ENCODE measurements at regions not wholly inside any gene's neighbourhood (a gene's known extent, or its start where the extent isn't known, plus 50 kb on each side); places are given as distances from the start of the nearest gene placed in this dataset.
A peak's percentile ranks its signal among the peaks of the same experiment; 100 is the strongest.

GRCh38 chr6:27053738-27054137, 193.8 kb upstream of the PRSS16 start:
- no peak for DNase-seq

DNA sequence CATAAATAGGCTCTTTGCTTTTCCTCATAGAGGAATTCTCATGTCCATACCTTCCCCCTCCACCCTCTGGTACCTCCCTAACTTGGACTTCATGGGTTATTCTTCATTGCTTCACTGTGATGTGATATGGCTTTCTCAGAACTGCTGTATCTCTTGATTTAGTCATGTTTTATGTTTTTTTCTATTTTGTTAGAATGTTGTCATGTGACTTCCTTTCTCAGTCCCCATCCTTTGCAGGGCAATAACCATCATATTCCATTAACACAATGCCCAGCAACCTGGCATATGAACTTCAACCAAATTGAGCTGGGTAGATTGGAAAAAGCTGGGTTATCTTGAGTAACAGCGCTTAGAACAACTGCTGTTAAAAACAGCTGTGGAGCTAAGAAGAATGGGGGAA, 190.9 kb upstream of the PRSS16 start:
- no peak for DNase-seq

- DNase-seq: no peak
These were observed 187.7 kb upstream of the PRSS16 start for GRCh38 chr6:27059621-27060425.

DNA sequence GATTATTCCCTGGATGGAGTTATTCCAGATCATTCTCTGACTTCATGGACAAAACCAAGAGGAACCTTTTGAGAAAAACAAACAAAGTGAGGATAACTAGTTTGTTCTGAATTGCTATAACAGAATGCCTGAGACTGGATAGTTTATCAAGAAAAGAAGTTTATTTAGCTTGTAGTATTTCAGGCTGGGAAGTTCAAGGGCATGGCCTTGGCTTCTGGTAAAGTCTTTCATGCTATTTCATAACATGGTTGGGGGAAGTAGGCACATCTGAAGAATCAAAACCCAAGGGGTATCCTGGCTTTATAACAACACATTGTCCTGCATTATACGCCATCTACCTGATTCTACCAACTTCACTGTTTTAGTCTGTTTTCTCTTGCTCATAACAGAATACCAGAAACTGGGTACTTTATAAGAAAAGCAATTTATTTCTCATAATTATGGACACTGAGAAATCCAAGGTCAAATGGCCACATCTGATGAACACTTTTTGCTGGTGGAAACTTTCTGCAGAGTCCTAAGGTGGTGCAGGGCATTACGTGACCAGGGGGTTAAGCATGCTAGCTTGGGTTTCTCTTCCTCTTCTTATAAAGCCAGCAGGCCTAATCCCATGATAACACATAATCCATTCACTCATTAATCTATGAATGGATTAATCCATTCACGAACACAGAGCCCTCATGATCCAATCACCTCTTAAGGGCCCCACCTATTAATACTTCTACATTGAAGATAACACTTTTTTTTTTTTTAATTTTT, 186.1 kb upstream of the PRSS16 start:
- DNase-seq: no peak

GRCh38 chr6:27062755-27063154, 184.7 kb upstream of the PRSS16 start:
- DNase-seq: no peak

GRCh38 chr6:27065183-27065582, 182.3 kb upstream of the PRSS16 start:
- no peak for DNase-seq

- no peak for DNase-seq
These were observed 181.1 kb upstream of the PRSS16 start for GRCh38 chr6:27066381-27066780.

DNA sequence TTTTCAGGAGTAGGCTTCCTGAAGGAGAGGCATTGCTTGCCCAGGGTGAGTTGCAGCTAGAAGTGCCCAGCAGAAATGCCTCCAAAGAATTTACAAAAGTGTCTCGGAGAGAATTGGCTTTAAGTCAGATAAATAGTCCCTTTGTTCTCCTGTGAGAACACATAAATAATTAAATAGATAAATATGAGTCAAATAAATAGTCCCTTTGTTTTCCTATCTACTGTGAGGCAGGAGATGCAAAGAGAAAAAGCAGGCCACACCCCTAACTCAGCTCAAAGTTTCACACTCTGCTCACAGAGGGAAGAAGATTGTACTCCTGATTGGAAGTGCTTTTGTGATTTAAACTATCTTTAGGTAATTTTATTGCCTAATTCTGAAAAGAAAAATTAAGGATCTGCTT, 180.7 kb upstream of the PRSS16 start:
- DNase-seq: no peak

DNA sequence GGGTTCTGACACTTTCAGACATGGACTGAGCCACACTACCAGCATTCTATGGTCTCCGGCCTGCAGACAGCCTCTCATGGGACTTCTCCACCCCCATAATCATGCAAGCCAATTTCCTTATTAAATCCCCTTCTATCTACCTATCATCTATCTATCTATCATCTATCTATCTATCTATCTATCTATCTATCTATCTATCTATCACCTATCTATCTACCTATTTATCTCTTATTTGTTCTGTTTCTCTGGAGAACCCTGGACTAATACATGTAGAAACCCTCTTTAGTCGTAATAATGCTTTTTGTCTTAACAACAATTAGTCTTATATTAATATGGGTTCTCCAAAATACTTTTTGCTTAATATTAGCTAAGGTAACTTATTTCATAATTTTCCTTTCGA, 174.1 kb upstream of the PRSS16 start:
- no peak for DNase-seq

DNA sequence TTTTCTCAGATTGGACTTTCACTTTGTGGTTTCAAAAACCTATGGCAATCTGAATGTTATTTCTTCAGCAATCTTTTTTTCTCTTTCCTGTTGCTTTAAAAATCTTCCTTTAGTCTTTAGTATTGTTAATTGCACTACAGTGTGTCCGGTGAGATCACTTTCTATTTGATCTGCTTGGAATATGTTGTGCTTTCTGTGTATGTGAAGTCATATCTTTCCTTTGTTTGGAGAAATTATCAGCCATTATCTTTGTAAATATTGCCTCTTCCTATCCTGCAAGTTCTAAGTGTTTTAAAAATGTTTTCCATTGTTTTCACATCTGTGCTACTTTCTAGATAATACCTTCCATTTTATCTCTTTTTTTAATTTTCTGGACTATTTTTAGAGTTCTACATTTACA, 171.4 kb upstream of the PRSS16 start:
- DNase-seq: no peak

GRCh38 chr6:27078734-27079357, 168.7 kb upstream of the PRSS16 start:
- peak; percentile 31 for DNase-seq

- DNase-seq: no peak
These were observed 166.3 kb upstream of the PRSS16 start for GRCh38 chr6:27081188-27081587.

- no peak for DNase-seq
These were observed 165.6 kb upstream of the PRSS16 start for GRCh38 chr6:27081931-27082330.

DNA sequence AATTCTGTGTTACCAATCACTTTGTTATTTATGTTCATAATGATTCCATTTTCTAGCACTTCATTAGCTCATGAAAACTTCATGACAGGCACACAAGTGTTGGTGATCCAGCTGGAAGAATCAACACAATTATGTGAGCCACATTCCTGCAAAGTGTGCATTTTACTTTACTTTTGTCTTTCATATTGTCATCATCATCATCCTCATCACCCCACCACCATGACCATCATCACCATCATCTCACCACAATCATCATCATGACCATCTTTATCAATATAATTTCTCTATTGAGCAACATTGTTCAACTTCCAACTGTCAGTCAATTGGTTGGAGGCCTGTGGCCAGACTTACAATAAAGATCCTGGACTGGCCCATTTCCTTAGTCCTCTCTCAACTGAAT, 159.4 kb upstream of the PRSS16 start:
- DNase-seq: no peak

- peak; percentile 61 for DNase-seq
These were observed 155.7 kb upstream of the PRSS16 start for GRCh38 chr6:27091661-27092315.

DNA sequence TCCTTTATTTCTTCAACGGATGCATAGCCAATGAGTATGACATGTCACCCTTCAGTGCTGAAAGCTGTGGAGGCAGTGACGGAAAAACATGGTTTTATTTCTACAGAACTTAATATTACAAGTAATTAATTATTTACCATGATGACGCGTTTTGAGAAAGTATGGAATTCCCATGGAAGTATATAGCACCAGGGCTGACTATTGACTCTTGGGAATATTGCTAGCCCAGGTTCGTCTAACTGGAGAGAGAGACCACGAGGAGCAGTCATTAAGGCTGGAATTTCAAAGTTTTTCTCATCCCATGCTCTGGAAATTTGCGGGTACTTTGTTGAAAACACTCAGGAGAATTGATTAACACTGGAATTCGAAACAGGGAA, 155.2 kb upstream of the PRSS16 start:
- DNase-seq: no peak

GRCh38 chr6:27095914-27096313, 151.6 kb upstream of the PRSS16 start:
- no peak for DNase-seq

GRCh38 chr6:27096834-27097511, 150.5 kb upstream of the PRSS16 start:
- DNase-seq: no peak

- no peak for DNase-seq
These were observed 148.5 kb upstream of the PRSS16 start for GRCh38 chr6:27098956-27099355.

DNA sequence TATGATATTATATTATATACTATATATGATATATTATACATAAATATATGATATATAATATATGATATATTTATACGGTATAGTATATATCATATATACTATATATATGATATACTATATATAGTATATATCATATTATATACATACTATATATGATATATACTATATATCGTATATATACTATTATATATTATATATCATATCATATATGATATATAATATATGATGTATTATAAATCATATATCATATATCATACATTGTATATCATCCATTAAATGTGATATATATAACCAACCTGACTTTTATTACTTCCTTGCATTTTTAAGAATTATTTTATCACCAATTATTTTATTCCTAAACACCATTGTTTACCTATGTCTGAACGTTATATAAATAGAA, 146.6 kb upstream of the PRSS16 start:
- DNase-seq: no peak

- no peak for DNase-seq
These were observed 145.7 kb upstream of the PRSS16 start for GRCh38 chr6:27101824-27102223.

DNA sequence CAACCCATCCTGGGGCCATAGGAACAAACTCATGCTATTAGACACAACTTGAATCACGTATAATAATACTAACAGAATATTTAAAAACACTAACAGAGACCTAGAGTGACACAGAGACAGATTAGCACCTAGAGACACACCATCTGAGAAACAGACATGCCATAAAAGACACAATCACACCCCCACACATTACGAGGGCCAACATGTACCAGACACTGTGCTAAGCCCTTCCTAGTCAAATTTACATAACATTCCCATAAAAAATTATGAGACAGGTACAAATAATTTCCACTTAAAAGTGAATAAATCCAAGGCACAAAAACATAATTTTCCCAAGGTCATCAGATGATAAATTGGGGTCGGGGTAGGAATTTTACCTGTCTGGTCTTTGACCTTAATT, 141.1 kb upstream of the PRSS16 start:
- DNase-seq: no peak

- no peak for DNase-seq
These were observed 135.8 kb upstream of the PRSS16 start for GRCh38 chr6:27111743-27112142.

Data from GDM1 (cell line).